PC-9 (cell line): ENCODE measurements at regions not wholly inside any gene's neighbourhood (a gene's known extent, or its start where the extent isn't known, plus 50 kb on each side); places are given as distances from the start of the nearest gene placed in this dataset.

Source experiments
- BruUV-seq: library from RNA; stranded (reverse); fragments of 400-500 nt; replicated peaks from 2 replicates; lab custom pipeline; 2021; lab: Mats Ljungman, UMichigan
- CTCF ChIA-PET: fragments of 300-600 bp; sonication (Branson Sonifier 250); formaldehyde crosslinking; loops from one replicate; lab custom pipeline; 2022; ENCODE audit warnings: antibody characterized with exemption; lab: Charles Lee
- POLR2A ChIA-PET: fragments of 300-600 bp; sonication (Branson Sonifier 250); formaldehyde crosslinking; loops from one replicate; lab custom pipeline; 2022; ENCODE audit warnings: antibody characterized with exemption; ENCODE audit not compliant: unreplicated experiment; lab: Charles Lee
- DNase-seq, 2 experiments: peaks; one replicate each; pipeline versions ENCODE4 v3.0.0 to v3.0.0-alpha.2; 2015 to 2022; ENCODE audit warnings: mixed read lengths in 1 of 2
- H2AFZ ChIP-seq: fragments of 200-600 bp; sonication (generic); 2 replicates; pipeline ENCODE4 v1.8.1; 2017; ENCODE audit warnings: antibody characterized with exemption
- H3F3A ChIP-seq: fragments of 200-600 bp; sonication (generic); 2 replicates; pipeline ENCODE4 v1.8.1; 2017; ENCODE audit warnings: antibody characterized with exemption, mild to moderate bottlenecking, low read depth; ENCODE audit not compliant: insufficient read depth
- H3K27ac ChIP-seq: fragments of 200-600 bp; sonication (generic); 2 replicates; pipeline ENCODE4 v1.6.1; 2016; ENCODE audit warnings: mixed run types
- H3K27me3 ChIP-seq: fragments of 200-600 bp; sonication (generic); 2 replicates; pipeline ENCODE4 v1.6.1; 2016; ENCODE audit warnings: low read depth, mixed run types; ENCODE audit not compliant: insufficient read depth
- H3K36me3 ChIP-seq: fragments of 200-600 bp; sonication (generic); 2 replicates; pipeline ENCODE4 v1.6.1; 2016; ENCODE audit warnings: low read depth, mixed run types
- H3K4me1 ChIP-seq: fragments of 200-600 bp; sonication (generic); replicated peaks from 2 replicates; pipeline ENCODE4 v1.6.1; 2016; ENCODE audit warnings: mixed run types; ENCODE audit not compliant: insufficient read depth
- H3K4me2 ChIP-seq: fragments of 200-600 bp; sonication (generic); 2 replicates; pipeline ENCODE4 v1.6.1; 2017; ENCODE audit warnings: mixed run types
- H3K4me3 ChIP-seq: fragments of 200-600 bp; sonication (generic); 2 replicates; pipeline ENCODE4 v1.6.1; 2016; ENCODE audit warnings: mixed run types
- H3K79me2 ChIP-seq: fragments of 200-600 bp; sonication (generic); 2 replicates; pipeline ENCODE4 v1.6.1; 2017; ENCODE audit warnings: low read depth, mixed run types
- H3K9me2 ChIP-seq: fragments of 200-600 bp; sonication (generic); 2 replicates; pipeline ENCODE4 v1.8.1; 2017; ENCODE audit warnings: mild to moderate bottlenecking; ENCODE audit not compliant: insufficient read depth
- H3K9me3 ChIP-seq: fragments of 200-600 bp; sonication (generic); 2 replicates; pipeline ENCODE4 v1.8.1; 2016; ENCODE audit warnings: low read depth; ENCODE audit not compliant: insufficient read depth
- H4K20me1 ChIP-seq: fragments of 200-600 bp; sonication (generic); 2 replicates; pipeline ENCODE4 v1.8.1; 2017; ENCODE audit not compliant: insufficient read depth
- EZH2 ChIP-seq: fragments of 200-600 bp; sonication (generic); IDR thresholded peaks from 2 replicates; pipeline ENCODE4 v1.8.0; 2017; ENCODE audit warnings: antibody characterized with exemption, low read depth
- intact Hi-C: fragments of 100-400 bp; cut with micrococcal nuclease; formaldehyde crosslinking; loops from one replicate; pipeline ENCODE4 v1.10.0; 2022; ENCODE audit not compliant: unreplicated experiment
- TF ChIP-seq, protein P1 (sequence below): fragments of 200-600 bp; sonication (generic); conservative IDR thresholded peaks from 2 replicates; pipeline ENCODE4 v1.6.1; 2017; ENCODE audit warnings: mixed run types, antibody characterized with exemption, mild to moderate bottlenecking, moderate library complexity

GRCh38 chr11:26843539-26843938, 121.7 kb upstream of the SLC5A12 start:
- DNase-seq = no peak

DNA sequence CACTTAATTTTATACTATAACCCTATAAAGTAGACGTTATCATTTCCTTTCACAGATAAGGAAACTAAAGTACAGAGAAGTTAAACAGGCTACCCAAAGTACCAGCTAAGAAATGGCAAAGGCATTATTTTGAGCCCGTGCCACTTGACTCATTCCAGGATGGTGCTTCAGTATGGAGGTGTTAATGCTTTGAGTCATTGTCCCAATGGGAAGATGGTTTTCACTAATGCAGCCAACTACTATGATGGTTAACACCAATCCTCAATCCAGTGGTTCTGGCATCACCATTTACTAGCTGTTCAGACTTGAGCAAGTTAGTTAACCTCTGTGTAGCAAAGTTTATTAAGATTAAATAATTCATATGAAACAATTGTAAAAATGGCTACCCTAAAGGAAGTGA, 123.1 kb upstream of the SLC5A12 start:
- intact Hi-C loops = no loop called here
- BruUV-seq = no TSS peak

More at GRCh38 chr11:26843539-26843938, 121.7 kb upstream of the SLC5A12 start:
- ChIA-PET POLR2A (no interaction called here), CTCF (no interaction called here)
- Histone ChIP-seq H3K4me1 (no peaks in the 10 kb centered on the region), H3K79me2 (no peaks in the 10 kb centered on the region), H3K4me3 (no peak overlapping the region), H3K36me3 (no peaks in the 10 kb centered on the region), H3K4me2 (no peak overlapping the region), H3K9me2 (no peaks in the 10 kb centered on the region), H3K27me3 (no peaks in the 10 kb centered on the region), H3K27ac (no peak overlapping the region), H3F3A (no peaks in the 10 kb centered on the region), H4K20me1 (no peaks in the 10 kb centered on the region), H2AFZ (no peak overlapping the region), H3K9me3 (no peaks in the 10 kb centered on the region)
- BruUV-seq = no TSS peak
- intact Hi-C loops = no loop called here
- TF ChIP-seq, protein P1, sequence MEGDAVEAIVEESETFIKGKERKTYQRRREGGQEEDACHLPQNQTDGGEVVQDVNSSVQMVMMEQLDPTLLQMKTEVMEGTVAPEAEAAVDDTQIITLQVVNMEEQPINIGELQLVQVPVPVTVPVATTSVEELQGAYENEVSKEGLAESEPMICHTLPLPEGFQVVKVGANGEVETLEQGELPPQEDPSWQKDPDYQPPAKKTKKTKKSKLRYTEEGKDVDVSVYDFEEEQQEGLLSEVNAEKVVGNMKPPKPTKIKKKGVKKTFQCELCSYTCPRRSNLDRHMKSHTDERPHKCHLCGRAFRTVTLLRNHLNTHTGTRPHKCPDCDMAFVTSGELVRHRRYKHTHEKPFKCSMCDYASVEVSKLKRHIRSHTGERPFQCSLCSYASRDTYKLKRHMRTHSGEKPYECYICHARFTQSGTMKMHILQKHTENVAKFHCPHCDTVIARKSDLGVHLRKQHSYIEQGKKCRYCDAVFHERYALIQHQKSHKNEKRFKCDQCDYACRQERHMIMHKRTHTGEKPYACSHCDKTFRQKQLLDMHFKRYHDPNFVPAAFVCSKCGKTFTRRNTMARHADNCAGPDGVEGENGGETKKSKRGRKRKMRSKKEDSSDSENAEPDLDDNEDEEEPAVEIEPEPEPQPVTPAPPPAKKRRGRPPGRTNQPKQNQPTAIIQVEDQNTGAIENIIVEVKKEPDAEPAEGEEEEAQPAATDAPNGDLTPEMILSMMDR = no peak
- no peak for TF ChIP-seq EZH2

GRCh38 chr11:26846227-26846626, 124.4 kb upstream of the SLC5A12 start:
- no peak overlapping the region for H3K4me2 ChIP-seq
- TF ChIP-seq, protein P1 = no peak
- no peak for TF ChIP-seq EZH2
- H3K4me3 ChIP-seq = no peak overlapping the region
- H3K36me3 ChIP-seq = no peaks in the 10 kb centered on the region
- BruUV-seq = no TSS peak
- H2AFZ ChIP-seq = no peak overlapping the region
- no peaks in the 10 kb centered on the region for H4K20me1 ChIP-seq
- H3K4me1 ChIP-seq = no peaks in the 10 kb centered on the region
- H3K79me2 ChIP-seq = no peaks in the 10 kb centered on the region
- no peaks in the 10 kb centered on the region for H3K27me3 ChIP-seq
- H3K27ac ChIP-seq = no peak overlapping the region
- no peaks in the 10 kb centered on the region for H3K9me3 ChIP-seq
- H3F3A ChIP-seq = no peaks in the 10 kb centered on the region
- CTCF ChIA-PET = no interaction called here
- POLR2A ChIA-PET = no interaction called here
- no peaks in the 10 kb centered on the region for H3K9me2 ChIP-seq
- intact Hi-C loops = no loop called here
- no peak for DNase-seq

More for the DNA sequence above, 123.1 kb upstream of the SLC5A12 start:
- Histone ChIP-seq H3K4me3 (no peak overlapping the region), H3K79me2 (no peaks in the 10 kb centered on the region), H3K4me1 (no peaks in the 10 kb centered on the region), H3K4me2 (no peak overlapping the region), H3K27ac (no peak overlapping the region), H4K20me1 (no peaks in the 10 kb centered on the region), H3F3A (no peaks in the 10 kb centered on the region), H3K9me3 (no peaks in the 10 kb centered on the region), H2AFZ (no peak overlapping the region), H3K36me3 (no peaks in the 10 kb centered on the region), H3K27me3 (no peaks in the 10 kb centered on the region), H3K9me2 (no peaks in the 10 kb centered on the region)
- ChIA-PET POLR2A (no interaction called here), CTCF (no interaction called here)
- no peak for TF ChIP-seq EZH2
- TF ChIP-seq, protein P1 = no peak
- DNase-seq = no peak
